Liver (tissue), 8 donors: ENCODE measurements at regions not wholly inside any gene's neighbourhood (a gene's known extent, or its start where the extent isn't known, plus 50 kb on each side); places are given as distances from the start of the nearest gene placed in this dataset.

ENCODE experiments used
- DNase-seq: peaks from one replicate; pipeline ENCODE4 v3.0.0-alpha.2; 2017; ENCODE audit warnings: low spot score
- H3K27ac ChIP-seq, 2 donors: one replicate each; pipeline ENCODE4 v1.7.0; 2013; ENCODE audit warnings: inconsistent platforms in 2 of 2, low read length in 2 of 2, control low read depth in 1 of 2, low read depth in 1 of 2, mild to moderate bottlenecking in 1 of 2
- H3K27me3 ChIP-seq, 4 donors: one replicate each; pipeline versions ENCODE4 v1.6.1 to v1.7.0; 2013; ENCODE audit warnings: low read length in 3 of 4, inconsistent platforms in 1 of 4, mild to moderate bottlenecking in 1 of 4, moderate library complexity in 1 of 4; ENCODE audit not compliant: control insufficient read depth in 4 of 4, insufficient read depth in 4 of 4
- H3K36me3 ChIP-seq, 4 donors: one replicate each; pipeline versions ENCODE4 v1.6.1 to v1.7.0; 2013; ENCODE audit warnings: low read length in 3 of 4, mild to moderate bottlenecking in 3 of 4, low read depth in 1 of 4, moderate library complexity in 1 of 4; ENCODE audit not compliant: control insufficient read depth in 4 of 4, insufficient read depth in 3 of 4
- H3K4me1 ChIP-seq, 4 donors: one replicate each; pipeline versions ENCODE4 v1.6.1 to v1.7.0; 2013; ENCODE audit warnings: low read length in 3 of 4, mild to moderate bottlenecking in 3 of 4, moderate library complexity in 1 of 4; ENCODE audit not compliant: control insufficient read depth in 4 of 4, insufficient read depth in 4 of 4
- H3K4me3 ChIP-seq, 3 donors: one replicate each; pipeline versions ENCODE4 v1.6.1 to v1.7.0; 2013; ENCODE audit warnings: low read length in 3 of 3, control low read depth in 1 of 3, low read depth in 1 of 3, mild to moderate bottlenecking in 1 of 3
- H3K9ac ChIP-seq, 2 donors: one replicate each; pipeline ENCODE4 v1.7.0; 2013; ENCODE audit warnings: low read length in 2 of 2, mild to moderate bottlenecking in 2 of 2, moderate library complexity in 2 of 2, control low read depth in 1 of 2, low read depth in 1 of 2
- H3K9me3 ChIP-seq, 4 donors: one replicate each; pipeline versions ENCODE4 v1.6.1 to v1.7.0; 2013; ENCODE audit warnings: low read length in 3 of 4; ENCODE audit not compliant: control insufficient read depth in 4 of 4
- ATF3 ChIP-seq: IDR thresholded peaks from 2 replicates; pipeline ENCODE4 v1.6.1; 2016; ENCODE audit warnings: antibody characterized with exemption
- CTCF ChIP-seq: fragments of 150-350 bp; IDR thresholded peaks from 2 replicates; pipeline ENCODE4 v1.5.1; 2017; ENCODE audit warnings: improper control_type of control experiment, low read depth, low read length; ENCODE audit not compliant: missing input control
- EGR1 ChIP-seq, 2 donors: IDR thresholded peaks; 2 replicates each; pipeline ENCODE4 v1.6.1; 2016 to 2018; ENCODE audit warnings: antibody characterized with exemption in 2 of 2, low read depth in 2 of 2
- FOXA1 ChIP-seq: IDR thresholded peaks from 2 replicates; pipeline ENCODE4 v1.6.1; 2016; ENCODE audit warnings: antibody characterized with exemption
- FOXA2 ChIP-seq: IDR thresholded peaks from 2 replicates; pipeline ENCODE4 v1.6.1; 2016; ENCODE audit warnings: antibody characterized with exemption
- GABPA ChIP-seq, 2 donors: IDR thresholded peaks in 1 of 2; conservative IDR thresholded peaks in 1 of 2; 2 replicates each; pipeline ENCODE4 v1.6.1; 2016; ENCODE audit warnings: antibody characterized with exemption in 2 of 2, mild to moderate bottlenecking in 1 of 2, moderate library complexity in 1 of 2
- HNF4A ChIP-seq, 2 donors: conservative IDR thresholded peaks; 2 replicates each; pipeline ENCODE4 v1.6.1; 2016; ENCODE audit warnings: antibody characterized with exemption in 2 of 2, mild to moderate bottlenecking in 2 of 2
- HNF4G ChIP-seq: IDR thresholded peaks from 2 replicates; pipeline ENCODE4 v1.6.1; 2016; ENCODE audit warnings: antibody characterized with exemption
- JUND ChIP-seq, 2 donors: IDR thresholded peaks; 2 replicates each; pipeline ENCODE4 v1.6.1; 2016; ENCODE audit warnings: antibody characterized with exemption in 2 of 2
- MAX ChIP-seq: IDR thresholded peaks from 2 replicates; pipeline ENCODE4 v1.6.1; 2016; ENCODE audit warnings: antibody characterized with exemption
- NR2F2 ChIP-seq: IDR thresholded peaks from 2 replicates; pipeline ENCODE4 v1.6.1; 2016; ENCODE audit warnings: antibody characterized with exemption
- RAD21 ChIP-seq, 2 donors: IDR thresholded peaks; 2 replicates each; pipeline ENCODE4 v1.6.1; 2016; ENCODE audit warnings: antibody characterized with exemption in 2 of 2, mild to moderate bottlenecking in 2 of 2
- RXRA ChIP-seq, 2 donors: IDR thresholded peaks; 2 replicates each; pipeline ENCODE4 v1.6.1; 2017 to 2018; ENCODE audit warnings: antibody characterized with exemption in 2 of 2, mild to moderate bottlenecking in 1 of 2
- SP1 ChIP-seq: IDR thresholded peaks from 2 replicates; pipeline ENCODE4 v1.6.1; 2018; ENCODE audit warnings: antibody characterized with exemption, mild to moderate bottlenecking
- TAF1 ChIP-seq: conservative IDR thresholded peaks from 2 replicates; pipeline ENCODE4 v1.6.1; 2016; ENCODE audit warnings: antibody characterized with exemption, mild to moderate bottlenecking
- YY1 ChIP-seq: IDR thresholded peaks from 2 replicates; pipeline ENCODE4 v1.6.1; 2016; ENCODE audit warnings: antibody characterized with exemption, mild to moderate bottlenecking
- ZBTB33 ChIP-seq: IDR thresholded peaks from 2 replicates; pipeline ENCODE4 v1.6.1; 2016; ENCODE audit warnings: antibody characterized with exemption
- WGBS: extraction: QIAGEN DNeasy Blood & Tissue Kit; methylation state at CpG from one replicate; pipeline ENCODE4 v1.1.7; 2013; 5-methylcytosine and 5-hydroxymethylcytosine counted together
- TF ChIP-seq, protein P1 (sequence below): IDR thresholded peaks from 2 replicates; pipeline ENCODE4 v1.6.1; 2016; ENCODE audit warnings: antibody characterized with exemption, mild to moderate bottlenecking
- donor health status: healthy.
- donor health status: healthy.
- donor health status: healthy.
- donor health status: healthy.
- donor health status: healthy.

GRCh38 chr9:90287567-90288274 lies 354.9 kb downstream of the DIRAS2 start:
- TF ChIP-seq HNF4G (no peak), EGR1 (IDR thresholded peaks at IDR 0.05; ENCODE audit: low read depth in 2 of 2) (no peak), NR2F2 (no peak), SP1 (no peak), JUND (IDR thresholded peaks at IDR 0.05) (no peak), FOXA2 (no peak), GABPA (IDR thresholded peaks at IDR 0.05 in 1 of 2, conservative IDR thresholded peaks at IDR 0.05 in 1 of 2) (no peak), ATF3 (no peak), FOXA1 (no peak), YY1 (no peak), RAD21 (IDR thresholded peaks at IDR 0.05) (no peak), ZBTB33 (no peak), TAF1 (no peak), RXRA (IDR thresholded peaks at IDR 0.05) (no peak), MAX (no peak), HNF4A (conservative IDR thresholded peaks at IDR 0.05) (no peak), CTCF (no peak)
- TF ChIP-seq, protein P1, sequence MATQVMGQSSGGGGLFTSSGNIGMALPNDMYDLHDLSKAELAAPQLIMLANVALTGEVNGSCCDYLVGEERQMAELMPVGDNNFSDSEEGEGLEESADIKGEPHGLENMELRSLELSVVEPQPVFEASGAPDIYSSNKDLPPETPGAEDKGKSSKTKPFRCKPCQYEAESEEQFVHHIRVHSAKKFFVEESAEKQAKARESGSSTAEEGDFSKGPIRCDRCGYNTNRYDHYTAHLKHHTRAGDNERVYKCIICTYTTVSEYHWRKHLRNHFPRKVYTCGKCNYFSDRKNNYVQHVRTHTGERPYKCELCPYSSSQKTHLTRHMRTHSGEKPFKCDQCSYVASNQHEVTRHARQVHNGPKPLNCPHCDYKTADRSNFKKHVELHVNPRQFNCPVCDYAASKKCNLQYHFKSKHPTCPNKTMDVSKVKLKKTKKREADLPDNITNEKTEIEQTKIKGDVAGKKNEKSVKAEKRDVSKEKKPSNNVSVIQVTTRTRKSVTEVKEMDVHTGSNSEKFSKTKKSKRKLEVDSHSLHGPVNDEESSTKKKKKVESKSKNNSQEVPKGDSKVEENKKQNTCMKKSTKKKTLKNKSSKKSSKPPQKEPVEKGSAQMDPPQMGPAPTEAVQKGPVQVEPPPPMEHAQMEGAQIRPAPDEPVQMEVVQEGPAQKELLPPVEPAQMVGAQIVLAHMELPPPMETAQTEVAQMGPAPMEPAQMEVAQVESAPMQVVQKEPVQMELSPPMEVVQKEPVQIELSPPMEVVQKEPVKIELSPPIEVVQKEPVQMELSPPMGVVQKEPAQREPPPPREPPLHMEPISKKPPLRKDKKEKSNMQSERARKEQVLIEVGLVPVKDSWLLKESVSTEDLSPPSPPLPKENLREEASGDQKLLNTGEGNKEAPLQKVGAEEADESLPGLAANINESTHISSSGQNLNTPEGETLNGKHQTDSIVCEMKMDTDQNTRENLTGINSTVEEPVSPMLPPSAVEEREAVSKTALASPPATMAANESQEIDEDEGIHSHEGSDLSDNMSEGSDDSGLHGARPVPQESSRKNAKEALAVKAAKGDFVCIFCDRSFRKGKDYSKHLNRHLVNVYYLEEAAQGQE = no peak
- H3K4me1 ChIP-seq = no peaks in the 10 kb centered on the region
- DNase-seq = no peak
- H3K27ac ChIP-seq = no peak overlapping the region
- no peak overlapping the region for H3K4me3 ChIP-seq
- WGBS = 56% methylated on average over 9 of the region's 9 CpGs
- no peaks in the 10 kb centered on the region for H3K9me3 ChIP-seq
- H3K9ac ChIP-seq = no peak overlapping the region
- H3K27me3 ChIP-seq = peaks cover 0 to 14% (median 0%) of the 10 kb centered on the region in 4 donors
- H3K36me3 ChIP-seq = no peaks in the 10 kb centered on the region
